D721Med (cell line): ENCODE measurements at regions not wholly inside any gene's neighbourhood (a gene's known extent, or its start where the extent isn't known, plus 50 kb on each side); places are given as distances from the start of the nearest gene placed in this dataset.

Experiments used
- DNase-seq: peaks from one replicate; pipeline ENCODE4 v3.0.0; 2011; ENCODE audit warnings: low spot score; ENCODE audit not compliant: insufficient read length
- FAIRE-seq: peaks from 2 replicates; lab custom pipeline; 2011; peaks lifted over from hg19 to GRCh38; lab: Jason Lieb, UNC
- TF ChIP-seq, protein P1 (sequence below): IDR thresholded peaks from 2 replicates; pipeline ENCODE4 v1.5.1; 2012; ENCODE audit warnings: mild to moderate bottlenecking, control low read depth; ENCODE audit not compliant: insufficient read depth; ENCODE audit errors: missing control alignments

GRCh38 chr2:139742216-139743172, 962.3 kb upstream of the NXPH2 start:
- FAIRE-seq (no peak), DNase-seq (no peak)
- TF ChIP-seq, protein P1, sequence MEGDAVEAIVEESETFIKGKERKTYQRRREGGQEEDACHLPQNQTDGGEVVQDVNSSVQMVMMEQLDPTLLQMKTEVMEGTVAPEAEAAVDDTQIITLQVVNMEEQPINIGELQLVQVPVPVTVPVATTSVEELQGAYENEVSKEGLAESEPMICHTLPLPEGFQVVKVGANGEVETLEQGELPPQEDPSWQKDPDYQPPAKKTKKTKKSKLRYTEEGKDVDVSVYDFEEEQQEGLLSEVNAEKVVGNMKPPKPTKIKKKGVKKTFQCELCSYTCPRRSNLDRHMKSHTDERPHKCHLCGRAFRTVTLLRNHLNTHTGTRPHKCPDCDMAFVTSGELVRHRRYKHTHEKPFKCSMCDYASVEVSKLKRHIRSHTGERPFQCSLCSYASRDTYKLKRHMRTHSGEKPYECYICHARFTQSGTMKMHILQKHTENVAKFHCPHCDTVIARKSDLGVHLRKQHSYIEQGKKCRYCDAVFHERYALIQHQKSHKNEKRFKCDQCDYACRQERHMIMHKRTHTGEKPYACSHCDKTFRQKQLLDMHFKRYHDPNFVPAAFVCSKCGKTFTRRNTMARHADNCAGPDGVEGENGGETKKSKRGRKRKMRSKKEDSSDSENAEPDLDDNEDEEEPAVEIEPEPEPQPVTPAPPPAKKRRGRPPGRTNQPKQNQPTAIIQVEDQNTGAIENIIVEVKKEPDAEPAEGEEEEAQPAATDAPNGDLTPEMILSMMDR, result no peak

DNA sequence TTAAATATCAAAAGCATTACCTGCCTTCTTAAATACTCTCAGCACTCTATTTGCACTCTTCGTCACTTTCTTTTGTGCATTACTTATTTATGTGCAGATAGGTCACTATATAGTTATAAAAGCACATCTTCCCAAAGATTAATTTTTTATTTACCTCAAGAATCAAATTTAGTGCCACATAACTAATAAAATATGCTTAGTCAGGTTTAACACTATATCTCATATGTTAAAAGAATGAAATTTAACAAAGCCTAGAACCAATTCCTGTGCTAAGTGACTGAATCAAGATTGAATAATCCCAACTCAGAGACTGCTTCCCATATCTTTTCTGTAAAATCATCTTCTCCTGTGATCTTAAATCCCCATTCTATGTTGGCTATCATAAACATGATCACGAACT, 957.5 kb upstream of the NXPH2 start:
- FAIRE-seq (no peak), DNase-seq (no peak)
- TF ChIP-seq, protein P1, result no peak

GRCh38 chr2:139730197-139730596, 950.0 kb upstream of the NXPH2 start:
- TF ChIP-seq, protein P1, result no peak
- FAIRE-seq (peak; percentile 29), DNase-seq (no peak)

DNA sequence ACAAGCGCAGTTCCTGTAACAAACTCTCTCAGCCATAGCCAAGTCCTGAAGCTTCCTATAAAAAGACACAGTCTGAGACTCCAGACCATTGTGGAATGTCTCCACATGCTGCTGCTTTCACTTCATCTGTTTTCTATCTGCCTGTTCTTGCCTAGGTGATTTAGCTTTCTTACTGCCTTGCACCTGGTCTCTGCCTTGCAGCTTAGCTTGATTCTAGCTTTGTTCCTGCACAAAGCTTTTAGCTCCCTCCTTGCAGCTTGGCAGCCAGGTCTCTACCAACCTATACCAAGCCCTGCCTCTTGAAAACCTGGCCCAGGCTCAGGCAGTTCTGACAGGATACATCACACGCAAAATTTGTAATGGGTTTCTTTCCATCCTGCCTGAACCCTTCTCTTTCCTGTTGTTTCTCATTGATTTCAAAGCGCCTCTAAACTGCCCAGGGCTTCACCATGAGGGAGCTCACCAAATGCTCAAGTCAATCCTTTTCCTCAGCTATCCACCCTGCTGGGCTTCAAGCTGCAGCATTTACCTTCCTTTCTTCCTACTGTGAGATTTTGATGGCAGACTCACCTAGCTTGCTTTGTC, 941.3 kb upstream of the NXPH2 start:
- FAIRE-seq (no peak), DNase-seq (no peak)
- TF ChIP-seq, protein P1, result no peak

GRCh38 chr2:139720056-139720455, 939.9 kb upstream of the NXPH2 start:
- no peak for DNase-seq
- TF ChIP-seq, protein P1, result no peak

GRCh38 chr2:139704606-139705005, 924.4 kb upstream of the NXPH2 start:
- TF ChIP-seq, protein P1, result no peak
- no peak for DNase-seq
- FAIRE-seq, result no peak

More at GRCh38 chr2:139720056-139720455, 939.9 kb upstream of the NXPH2 start:
- no peak for FAIRE-seq
